PFSK-1 (cell line): ENCODE measurements at regions not wholly inside any gene's neighbourhood (a gene's known extent, or its start where the extent isn't known, plus 50 kb on each side); places are given as distances from the start of the nearest gene placed in this dataset.

Experiments
- FOXP2 ChIP-seq: optimal IDR thresholded peaks from 2 replicates; pipeline ENCODE3; 2011; ENCODE audit warnings: borderline replicate concordance, control low read depth, inconsistent platforms; ENCODE audit not compliant: insufficient read depth; ENCODE audit errors: extremely low read length, extremely low read depth
- POLR2AphosphoS5 ChIP-seq: IDR thresholded peaks from 2 replicates; pipeline ENCODE4 v1.6.1; 2012; ENCODE audit warnings: low read depth, mild to moderate bottlenecking, control low read depth, low read length, moderate library complexity
- REST ChIP-seq, 2 experiments: IDR thresholded peaks; 2 replicates each; pipeline versions ENCODE4 v1.6.1 to v1.8.0; 2011 to 2012; ENCODE audit warnings: low read depth in 2 of 2, low read length in 2 of 2, control low read depth in 1 of 2, inconsistent platforms in 1 of 2, mild to moderate bottlenecking in 1 of 2, moderate library complexity in 1 of 2; ENCODE audit not compliant: insufficient read depth in 1 of 2
- SIN3A ChIP-seq: IDR thresholded peaks from 2 replicates; pipeline ENCODE4 v1.6.1; 2012; ENCODE audit warnings: mild to moderate bottlenecking, low read length, moderate library complexity, borderline replicate concordance; ENCODE audit not compliant: insufficient read depth
- TAF1 ChIP-seq: IDR thresholded peaks from 2 replicates; pipeline ENCODE4 v1.6.1; 2012; ENCODE audit warnings: low read length, control low read depth, borderline replicate concordance; ENCODE audit not compliant: insufficient read depth

DNA sequence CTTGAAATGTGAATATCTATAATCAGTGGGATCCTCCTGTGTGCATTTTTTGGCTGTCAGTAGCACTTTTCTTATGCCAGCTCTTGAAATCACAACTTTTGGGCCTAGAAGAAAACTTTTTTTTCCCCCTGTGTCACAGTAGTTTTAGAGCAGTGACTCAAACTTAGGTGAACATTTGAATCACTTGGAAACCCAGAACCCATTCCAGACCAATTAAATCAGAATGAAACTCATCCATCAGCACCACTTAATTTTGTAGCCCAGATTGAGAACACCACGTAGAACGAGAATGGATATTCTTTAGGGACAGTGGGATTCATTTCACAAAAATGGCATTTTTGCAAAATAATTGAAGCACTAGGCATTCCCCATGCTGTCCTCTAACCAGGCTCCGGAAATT lies 224.8 kb upstream of the NANOGP8 start:
- TF ChIP-seq FOXP2 (no peak), TAF1 (no peak), SIN3A (no peak), POLR2AphosphoS5 (no peak)

- TF ChIP-seq POLR2AphosphoS5 (no peak), REST (IDR thresholded peaks at IDR 0.05; ENCODE audit: insufficient read depth in 1 of 2, low read depth in 2 of 2, low read length in 2 of 2) (no peak), SIN3A (no peak), FOXP2 (no peak), TAF1 (no peak)
Measured at GRCh38 chr15:35308802-35309201, 223.7 kb upstream of the NANOGP8 start.

GRCh38 chr15:35307676-35308075 lies 222.6 kb upstream of the NANOGP8 start:
- TF ChIP-seq SIN3A (no peak), FOXP2 (no peak), TAF1 (no peak), POLR2AphosphoS5 (no peak), REST (IDR thresholded peaks at IDR 0.05; ENCODE audit: insufficient read depth in 1 of 2, low read depth in 2 of 2, low read length in 2 of 2) (no peak)

- TF ChIP-seq TAF1 (no peak), SIN3A (no peak), POLR2AphosphoS5 (no peak)
Measured at GRCh38 chr15:35307026-35307425, 221.9 kb upstream of the NANOGP8 start.

DNA sequence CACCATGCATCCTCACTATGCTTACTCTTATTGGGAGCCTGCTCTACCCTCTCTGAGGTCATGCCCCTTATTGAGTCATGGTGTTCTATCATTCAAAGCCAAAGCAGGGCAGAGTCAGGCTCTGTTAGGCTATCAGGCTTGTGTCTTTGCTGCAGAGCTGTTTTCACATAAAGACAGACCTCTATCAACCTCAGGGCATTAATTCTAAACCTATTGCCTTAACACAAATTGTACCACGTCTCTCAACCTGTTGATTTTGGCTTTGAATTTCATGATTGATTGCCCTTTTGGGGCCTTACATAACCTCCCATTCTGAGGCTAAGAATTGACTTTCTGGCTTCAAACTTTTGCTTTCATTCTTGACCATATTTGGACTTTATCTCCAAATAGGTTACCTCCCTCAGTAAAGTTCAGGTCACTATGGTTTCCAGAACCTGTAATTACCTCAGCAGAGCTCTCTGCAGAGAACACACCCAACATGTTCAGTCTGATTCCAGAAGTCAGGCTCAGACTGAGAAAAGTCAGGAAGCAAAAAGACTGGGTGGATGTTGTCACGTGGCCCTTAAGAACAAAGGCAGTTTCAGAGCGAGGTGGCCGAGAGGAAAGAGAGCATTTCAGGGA lies 221.4 kb upstream of the NANOGP8 start:
- TF ChIP-seq POLR2AphosphoS5 (no peak), TAF1 (no peak), SIN3A (no peak), FOXP2 (no peak), REST (IDR thresholded peaks at IDR 0.05; ENCODE audit: insufficient read depth in 1 of 2, low read depth in 2 of 2, low read length in 2 of 2) (no peak)

DNA sequence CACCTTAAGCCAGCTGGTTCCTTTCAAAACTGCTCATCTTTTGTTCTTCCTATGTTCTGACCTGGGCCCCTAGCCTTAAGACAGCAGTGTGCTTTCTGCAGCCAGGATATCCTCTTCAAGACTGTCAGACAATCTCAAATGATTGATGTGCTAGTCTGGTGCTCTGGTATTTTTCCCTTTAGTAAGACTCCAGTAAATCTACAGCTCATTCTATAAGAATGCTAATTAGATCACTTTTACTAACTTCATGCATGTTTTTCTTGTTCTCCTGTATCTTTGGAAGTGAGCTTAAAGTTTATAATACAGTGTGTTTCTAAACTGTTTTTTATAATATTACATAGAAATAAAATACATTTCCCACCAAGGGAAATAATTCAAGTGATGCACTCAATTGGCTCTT lies 220.9 kb upstream of the NANOGP8 start:
- TF ChIP-seq TAF1: no peak
- TF ChIP-seq FOXP2: no peak
- no peak for TF ChIP-seq REST (IDR thresholded peaks at IDR 0.05; ENCODE audit: insufficient read depth in 1 of 2, low read depth in 2 of 2, low read length in 2 of 2)
- TF ChIP-seq SIN3A: no peak
- TF ChIP-seq POLR2AphosphoS5: no peak
